GM19023 (cell line): ENCODE measurements at regions not wholly inside any gene's neighbourhood (a gene's known extent, or its start where the extent isn't known, plus 50 kb on each side); places are given as distances from the start of the nearest gene placed in this dataset.
"Not testable (repeated sequence)": the region's sequence is repeated elsewhere in the genome, so short reads cannot be mapped to it uniquely, and the experiment has no call there.

Source experiments
- ATAC-seq: cut with Tn5 transposase; IDR thresholded peaks from one replicate; pipeline ENCODE4 v1.9.1; 2021; ENCODE audit warnings: mild to moderate bottlenecking, moderate library complexity; ENCODE audit not compliant: unreplicated experiment

- ATAC-seq = no peak
Observed at GRCh38 chr19:31525610-31526147, 176.4 kb upstream of the TSHZ3 start.

GRCh38 chr19:31527443-31527842 is 178.2 kb upstream of the TSHZ3 start:
- no peak for ATAC-seq

GRCh38 chr19:31528261-31528660 is 179.0 kb upstream of the TSHZ3 start:
- ATAC-seq = no peak

- ATAC-seq = no peak
Observed at GRCh38 chr19:31529121-31529520, 179.9 kb upstream of the TSHZ3 start.

GRCh38 chr19:31530781-31531180 is 181.5 kb upstream of the TSHZ3 start:
- ATAC-seq = no peak

- ATAC-seq = no peak
Observed at GRCh38 chr19:31531326-31531725, 182.1 kb upstream of the TSHZ3 start.

- ATAC-seq = no peak
Observed at GRCh38 chr19:31532034-31532433, 182.8 kb upstream of the TSHZ3 start.

- no peak for ATAC-seq
Observed at GRCh38 chr19:31533114-31533513, 183.9 kb upstream of the TSHZ3 start.

GRCh38 chr19:31534231-31534630 is 185.0 kb upstream of the TSHZ3 start:
- ATAC-seq = no peak

- ATAC-seq = no peak
Observed at GRCh38 chr19:31534786-31535657, 185.8 kb upstream of the TSHZ3 start.

- no peak for ATAC-seq
Observed at GRCh38 chr19:31535691-31536460, 186.6 kb upstream of the TSHZ3 start.

GRCh38 chr19:31537136-31537535 is 187.9 kb upstream of the TSHZ3 start:
- no peak for ATAC-seq

- ATAC-seq = not testable (repeated sequence)
Observed at GRCh38 chr19:31537902-31538301, 188.7 kb upstream of the TSHZ3 start.

- no peak for ATAC-seq
Observed at GRCh38 chr19:31538879-31539278, 189.6 kb upstream of the TSHZ3 start.

GRCh38 chr19:31539386-31539785 is 190.2 kb upstream of the TSHZ3 start:
- no peak for ATAC-seq

- no peak for ATAC-seq
Observed at GRCh38 chr19:31541396-31541795, 192.2 kb upstream of the TSHZ3 start.

GRCh38 chr19:31543456-31543855 is 194.2 kb upstream of the TSHZ3 start:
- no peak for ATAC-seq

- ATAC-seq = no peak
Observed at GRCh38 chr19:31545777-31546176, 196.5 kb upstream of the TSHZ3 start.

- ATAC-seq = no peak
Observed at GRCh38 chr19:31546205-31546960, 197.1 kb upstream of the TSHZ3 start.

- ATAC-seq = no peak
Observed at GRCh38 chr19:31548941-31549340, 199.7 kb upstream of the TSHZ3 start.
